GM19025 (cell line): ENCODE measurements at regions not wholly inside any gene's neighbourhood (a gene's known extent, or its start where the extent isn't known, plus 50 kb on each side); places are given as distances from the start of the nearest gene placed in this dataset.

Source experiments
- ATAC-seq: cut with Tn5 transposase; IDR thresholded peaks from one replicate; pipeline ENCODE4 v1.9.1; 2021; ENCODE audit warnings: mild to moderate bottlenecking, low read depth, moderate library complexity; ENCODE audit not compliant: unreplicated experiment

GRCh38 chr9:117549444-117549843 is 134.6 kb upstream of the ASTN2 start:
- ATAC-seq = no peak

- no peak for ATAC-seq
Observed at GRCh38 chr9:117548556-117548955, 133.7 kb upstream of the ASTN2 start.

GRCh38 chr9:117547904-117548303 is 133.0 kb upstream of the ASTN2 start:
- ATAC-seq = no peak

GRCh38 chr9:117546894-117547678 is 132.2 kb upstream of the ASTN2 start:
- ATAC-seq = no peak

GRCh38 chr9:117545846-117546245 is 131.0 kb upstream of the ASTN2 start:
- no peak for ATAC-seq

- no peak for ATAC-seq
Observed at GRCh38 chr9:117543089-117543488, 128.2 kb upstream of the ASTN2 start.

- no peak for ATAC-seq
Observed at GRCh38 chr9:117542021-117542420, 127.2 kb upstream of the ASTN2 start.

- no peak for ATAC-seq
Observed at GRCh38 chr9:117541181-117541580, 126.3 kb upstream of the ASTN2 start.

GRCh38 chr9:117535973-117536372 is 121.1 kb upstream of the ASTN2 start:
- ATAC-seq = no peak

GRCh38 chr9:117535434-117535833 is 120.6 kb upstream of the ASTN2 start:
- ATAC-seq = no peak

- peak; percentile 53 for ATAC-seq
Observed at GRCh38 chr9:117528225-117528624, 113.4 kb upstream of the ASTN2 start.

GRCh38 chr9:117526674-117527073 is 111.8 kb upstream of the ASTN2 start:
- ATAC-seq = no peak

- ATAC-seq = no peak
Observed at GRCh38 chr9:117523531-117524153, 108.8 kb upstream of the ASTN2 start.

GRCh38 chr9:117521293-117521692 is 106.4 kb upstream of the ASTN2 start:
- ATAC-seq = no peak

GRCh38 chr9:117516676-117517632 is 102.1 kb upstream of the ASTN2 start:
- no peak for ATAC-seq

- no peak for ATAC-seq
Observed at GRCh38 chr9:117511852-117512481, 97.1 kb upstream of the ASTN2 start.

- no peak for ATAC-seq
Observed at GRCh38 chr9:117496307-117496706, 81.5 kb upstream of the ASTN2 start.

GRCh38 chr9:117494401-117495090 is 79.7 kb upstream of the ASTN2 start:
- no peak for ATAC-seq

- ATAC-seq = no peak
Observed at GRCh38 chr9:117492476-117492875, 77.6 kb upstream of the ASTN2 start.

GRCh38 chr9:117491491-117491890 is 76.6 kb upstream of the ASTN2 start:
- no peak for ATAC-seq
